IMR-90 (cell line): ENCODE measurements at regions not wholly inside any gene's neighbourhood (a gene's known extent, or its start where the extent isn't known, plus 50 kb on each side); places are given as distances from the start of the nearest gene placed in this dataset.

Experiments
- ATAC-seq: fragments of 200-7000 bp; cut with Tn5 transposase; 2 replicates; pipeline ENCODE4 v1.9.1; 2020; ENCODE audit warnings: low read depth, mild to moderate bottlenecking, moderate library complexity
- BruUV-seq: library from RNA; stranded (reverse); fragments of 400-500 nt; replicated peaks from 2 replicates; lab custom pipeline; 2021; lab: Mats Ljungman, UMichigan
- CTCF ChIA-PET: fragments of 300-600 bp; formaldehyde crosslinking; extraction: SDS; loops from one replicate; lab custom pipeline; 2021; ENCODE audit warnings: antibody characterized with exemption; lab: Yijun Ruan, JAX
- POLR2A ChIA-PET: fragments of 300-600 bp; sonication (Branson Sonifier 250); formaldehyde crosslinking; loops from one replicate; lab custom pipeline; 2022; ENCODE audit warnings: antibody characterized with exemption; ENCODE audit not compliant: unreplicated experiment; lab: Charles Lee
- DNase-seq: peaks from one replicate; pipeline ENCODE4 v3.0.0; 2013
- H2AFZ ChIP-seq: replicated peaks from 2 replicates; pipeline ENCODE3; 2013; ENCODE audit warnings: low read length, mild to moderate bottlenecking; ENCODE audit not compliant: poor library complexity
- H2AK5ac ChIP-seq: 2 replicates; pipeline ENCODE4 v1.6.1; 2013; ENCODE audit warnings: low read depth, low read length, inconsistent platforms
- H2AK9ac ChIP-seq: replicated peaks from 2 replicates; pipeline ENCODE3; 2013; ENCODE audit warnings: mild to moderate bottlenecking, low read depth, low read length, moderate library complexity; ENCODE audit not compliant: poor library complexity
- H2BK120ac ChIP-seq: 2 replicates; pipeline ENCODE4 v1.6.1; 2013; ENCODE audit warnings: low read depth, low read length, inconsistent platforms
- H2BK15ac ChIP-seq: 3 replicates; pipeline ENCODE4 v1.6.1; 2013; ENCODE audit warnings: low read depth, low read length, inconsistent platforms
- H2BK20ac ChIP-seq: 2 replicates; pipeline ENCODE4 v1.6.1; 2013; ENCODE audit warnings: low read depth, mild to moderate bottlenecking, inconsistent platforms, low read length, moderate library complexity
- H2BK5ac ChIP-seq: 2 replicates; pipeline ENCODE4 v1.6.1; 2013; ENCODE audit warnings: mild to moderate bottlenecking, low read depth, low read length, inconsistent platforms; ENCODE audit not compliant: poor library complexity, severe bottlenecking
- H3K14ac ChIP-seq: replicated peaks from 2 replicates; pipeline ENCODE4 v1.6.1; 2013; ENCODE audit warnings: low read depth, low read length, inconsistent platforms
- H3K18ac ChIP-seq: 2 replicates; pipeline ENCODE4 v1.6.1; 2013; ENCODE audit warnings: low read depth, low read length, control low read depth
- H3K23ac ChIP-seq: 2 replicates; pipeline ENCODE4 v1.6.1; 2013; ENCODE audit warnings: low read depth, low read length, inconsistent platforms
- H3K27ac ChIP-seq: 2 replicates; pipeline ENCODE4 v1.5.1; 2013; ENCODE audit warnings: mild to moderate bottlenecking, control low read depth, low read length; ENCODE audit not compliant: insufficient read depth
- H3K27me3 ChIP-seq: 2 replicates; pipeline ENCODE4 v1.6.1; 2013; ENCODE audit warnings: low read length; ENCODE audit not compliant: control insufficient read depth, insufficient read depth
- H3K36me3 ChIP-seq: 2 replicates; pipeline ENCODE4 v1.6.1; 2013; ENCODE audit warnings: low read length, mixed read lengths; ENCODE audit not compliant: control insufficient read depth, insufficient read depth
- H3K4ac ChIP-seq: 2 replicates; pipeline ENCODE4 v1.6.1; 2013; ENCODE audit warnings: low read depth, low read length, inconsistent platforms
- H3K4me1 ChIP-seq: 2 replicates; pipeline ENCODE4 v1.6.1; 2013; ENCODE audit warnings: low read length, mixed read lengths; ENCODE audit not compliant: control insufficient read depth, insufficient read depth
- H3K4me2 ChIP-seq: 2 replicates; pipeline ENCODE4 v1.6.1; 2013; ENCODE audit warnings: low read depth, mild to moderate bottlenecking, control low read depth, low read length, moderate library complexity
- H3K4me3 ChIP-seq: 2 replicates; pipeline ENCODE4 v1.5.1; 2013; ENCODE audit warnings: low read depth, mild to moderate bottlenecking, control low read depth, low read length, moderate library complexity; ENCODE audit not compliant: insufficient read depth
- H3K56ac ChIP-seq: 2 replicates; pipeline ENCODE4 v1.6.1; 2013; ENCODE audit warnings: low read length, inconsistent platforms; ENCODE audit not compliant: insufficient read depth; ENCODE audit errors: extremely low read depth
- H3K79me1 ChIP-seq, 2 experiments: 2 replicates each; pipeline ENCODE4 v1.6.1; 2013; ENCODE audit warnings: low read length in 2 of 2, inconsistent platforms in 1 of 2, low read depth in 1 of 2
- H3K9ac ChIP-seq: 2 replicates; pipeline ENCODE4 v1.6.1; 2013; ENCODE audit warnings: low read depth, low read length, control low read depth
- H3K9me1 ChIP-seq: 2 replicates; pipeline ENCODE4 v1.6.1; 2013; ENCODE audit warnings: low read length, inconsistent platforms; ENCODE audit not compliant: insufficient read depth
- H3K9me3 ChIP-seq: 2 replicates; pipeline ENCODE4 v1.6.1; 2013; ENCODE audit warnings: low read length; ENCODE audit not compliant: control insufficient read depth, insufficient read depth
- H4K20me1 ChIP-seq: 2 replicates; pipeline ENCODE4 v1.6.1; 2013; ENCODE audit warnings: low read length, inconsistent platforms; ENCODE audit not compliant: insufficient read depth
- H4K5ac ChIP-seq: 2 replicates; pipeline ENCODE4 v1.6.1; 2013; ENCODE audit warnings: mild to moderate bottlenecking, low read depth, low read length, control low read depth
- H4K8ac ChIP-seq, 2 experiments: 2 replicates each; pipeline ENCODE4 v1.6.1; 2013; ENCODE audit warnings: low read depth in 2 of 2, low read length in 2 of 2, control low read depth in 1 of 2, inconsistent platforms in 1 of 2
- H4K91ac ChIP-seq: 2 replicates; pipeline ENCODE4 v1.6.1; 2013; ENCODE audit warnings: low read depth, low read length, inconsistent platforms; ENCODE audit not compliant: insufficient read depth
- BHLHE40 ChIP-seq: fragments of 150-350 bp; IDR thresholded peaks from 2 replicates; pipeline ENCODE4 v1.6.1; 2016; ENCODE audit warnings: mild to moderate bottlenecking, low read depth, low read length
- CEBPB ChIP-seq: IDR thresholded peaks from 2 replicates; pipeline ENCODE4 v1.6.1; 2012; ENCODE audit warnings: low read depth, low read length, improper control_type of control experiment
- CHD1 ChIP-seq: IDR thresholded peaks from 2 replicates; pipeline ENCODE4 v1.6.1; 2012; ENCODE audit warnings: low read depth, low read length, improper control_type of control experiment
- CTCF ChIP-seq: conservative IDR thresholded peaks from 2 replicates; pipeline ENCODE4 v1.5.1; 2012; ENCODE audit warnings: mild to moderate bottlenecking, low read depth, low read length, improper control_type of control experiment
- FOS ChIP-seq: fragments of 150-350 bp; IDR thresholded peaks from 2 replicates; pipeline ENCODE4 v1.6.1; 2016; ENCODE audit warnings: low read depth, low read length
- MAFK ChIP-seq: IDR thresholded peaks from 2 replicates; pipeline ENCODE4 v1.6.1; 2012; ENCODE audit warnings: low read depth, low read length, improper control_type of control experiment
- MXI1 ChIP-seq: IDR thresholded peaks from 2 replicates; pipeline ENCODE4 v1.6.1; 2012; ENCODE audit warnings: low read depth, mild to moderate bottlenecking, low read length, moderate library complexity, borderline replicate concordance
- POLR2A ChIP-seq: IDR thresholded peaks from 2 replicates; pipeline ENCODE4 v1.6.1; 2012; ENCODE audit warnings: mild to moderate bottlenecking, low read depth, low read length
- RAD21 ChIP-seq: IDR thresholded peaks from 2 replicates; pipeline ENCODE4 v1.6.1; 2012; ENCODE audit warnings: low read length, improper control_type of control experiment
- RCOR1 ChIP-seq: IDR thresholded peaks from 2 replicates; pipeline ENCODE4 v1.6.1; 2012; ENCODE audit warnings: mild to moderate bottlenecking, low read length, improper control_type of control experiment; ENCODE audit not compliant: insufficient replicate concordance
- RFX5 ChIP-seq: IDR thresholded peaks from 2 replicates; pipeline ENCODE4 v1.8.0; 2012; ENCODE audit warnings: low read depth, mild to moderate bottlenecking, low read length, moderate library complexity
- SMC3 ChIP-seq: fragments of 150-350 bp; IDR thresholded peaks from 2 replicates; pipeline ENCODE4 v1.6.1; 2016; ENCODE audit warnings: low read depth, mild to moderate bottlenecking, antibody characterized with exemption, low read length, moderate library complexity
- WGBS, 2 experiments: methylation state at CpG; one replicate each; pipeline versions ENCODE4 v1.1.5 to v1.1.7; 2013; ENCODE audit warnings: missing lambda C conversion rate in 2 of 2; ENCODE audit not compliant: insufficient read length in 1 of 2; ENCODE audit errors: extremely low coverage in 2 of 2; 5-methylcytosine and 5-hydroxymethylcytosine counted together
- dilution Hi-C: fragments of 300-500 bp; cut with HindIII; formaldehyde crosslinking; loops from one replicate; pipeline ENCODE4 v1.14.3; 2018; ENCODE audit warnings: low sequenced_read_pairs; ENCODE audit not compliant: unreplicated experiment
- in situ Hi-C: fragments of 300-500 bp; cut with MboI; formaldehyde crosslinking; loops from 3 replicates; pipeline ENCODE4 v1.14.3; 2019; ENCODE audit warnings: low sequenced_read_pairs, inconsistent platforms, mixed read lengths
- intact Hi-C: fragments of 100-400 bp; cut with micrococcal nuclease; formaldehyde crosslinking; loops from 2 replicates; pipeline ENCODE4 v1.10.0; 2022
- TF ChIP-seq, protein P1 (sequence below): fragments of 150-350 bp; IDR thresholded peaks from 2 replicates; pipeline ENCODE4 v1.6.1; 2016; ENCODE audit warnings: low read depth, mild to moderate bottlenecking, low read length, moderate library complexity, borderline replicate concordance

DNA sequence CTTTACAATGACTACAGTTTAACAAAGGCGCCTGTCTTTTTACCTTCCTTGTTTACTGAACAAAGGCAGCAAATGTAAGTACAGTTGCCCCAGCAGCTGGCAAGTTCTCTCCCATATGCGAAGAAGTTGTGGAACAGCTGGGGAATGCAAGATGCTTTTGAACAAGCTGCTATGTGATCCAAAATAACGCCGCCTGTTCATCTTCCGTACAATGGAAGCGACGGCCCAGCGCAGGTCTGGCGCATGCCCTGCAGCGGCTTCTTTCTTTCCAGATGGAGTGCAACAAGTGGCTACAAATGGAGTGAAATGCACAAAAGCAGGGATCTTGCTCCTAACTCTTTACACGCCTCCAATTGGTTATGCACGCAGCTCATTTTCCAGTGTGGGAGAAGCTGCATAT is 97.0 kb upstream of the SVIL start:
- Histone ChIP-seq H3K4me1 (peaks cover 6% of the 10 kb centered on the region), H4K8ac (no peak overlapping the region; a peak in 1 of 4 replicates), H3K4me3 (no peak overlapping the region), H4K5ac (no peak overlapping the region), H3K9me3 (no peaks in the 10 kb centered on the region), H3K79me1 (peaks cover 48 to 79% of the 10 kb centered on the region in 2 experiments), H3K18ac (no peak overlapping the region), H2BK120ac (no peak overlapping the region), H3K4me2 (no peak overlapping the region; the same call in 1 of the 2 replicates), H3K9me1 (peaks cover 13% of the 10 kb centered on the region), H3K23ac (peak overlapping the region; percentile 10; the same call in 1 of the 2 replicates), H3K14ac (no peak overlapping the region), H2BK15ac (no peak overlapping the region), H3K4ac (no peak overlapping the region), H3K56ac (no peak overlapping the region), H2AK5ac (no peak overlapping the region), H3K36me3 (peaks cover 2% of the 10 kb centered on the region), H4K91ac (no peak overlapping the region), H2AK9ac (no peak overlapping the region), H3K27ac (no peak overlapping the region), H2AFZ (no peak overlapping the region), H2BK20ac (no peak overlapping the region), H3K9ac (no peak overlapping the region), H4K20me1 (peaks cover 70% of the 10 kb centered on the region), H3K27me3 (no peaks in the 10 kb centered on the region), H2BK5ac (no peak overlapping the region)
- DNase-seq: no peak
- ChIA-PET POLR2A (no interaction called here), CTCF (no interaction called here)
- dilution Hi-C loops: no loop called here
- BruUV-seq: no TSS peak
- in situ Hi-C loops: no loop called here
- ATAC-seq: no peak
- TF ChIP-seq POLR2A (no peak), CEBPB (no peak), SMC3 (no peak), MXI1 (no peak), RFX5 (no peak), RCOR1 (no peak), BHLHE40 (no peak), MAFK (no peak), FOS (no peak), RAD21 (no peak), CTCF (no peak), CHD1 (no peak)
- TF ChIP-seq, protein P1, sequence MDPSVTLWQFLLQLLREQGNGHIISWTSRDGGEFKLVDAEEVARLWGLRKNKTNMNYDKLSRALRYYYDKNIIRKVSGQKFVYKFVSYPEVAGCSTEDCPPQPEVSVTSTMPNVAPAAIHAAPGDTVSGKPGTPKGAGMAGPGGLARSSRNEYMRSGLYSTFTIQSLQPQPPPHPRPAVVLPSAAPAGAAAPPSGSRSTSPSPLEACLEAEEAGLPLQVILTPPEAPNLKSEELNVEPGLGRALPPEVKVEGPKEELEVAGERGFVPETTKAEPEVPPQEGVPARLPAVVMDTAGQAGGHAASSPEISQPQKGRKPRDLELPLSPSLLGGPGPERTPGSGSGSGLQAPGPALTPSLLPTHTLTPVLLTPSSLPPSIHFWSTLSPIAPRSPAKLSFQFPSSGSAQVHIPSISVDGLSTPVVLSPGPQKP: no peak
- intact Hi-C loops: no loop called here
- 64% methylated on average over 8 of the region's 12 CpGs; no CpG with 5 or more reads in 1 of the 2 experiments for WGBS, 2 experiments
